GM12864 (cell line): ENCODE measurements at regions not wholly inside any gene's neighbourhood (a gene's known extent, or its start where the extent isn't known, plus 50 kb on each side); places are given as distances from the start of the nearest gene placed in this dataset.

Experiments
- DNase-seq: peaks from one replicate; pipeline ENCODE4 v3.0.0-alpha.2; 2011; ENCODE audit warnings: low read depth
- H3K4me3 ChIP-seq: 2 replicates; pipeline ENCODE4 v1.5.1; 2011; ENCODE audit warnings: mild to moderate bottlenecking, low read depth, low read length, control low read depth
- CTCF ChIP-seq: IDR thresholded peaks from 2 replicates; pipeline ENCODE4 v1.5.1; 2011; ENCODE audit warnings: low read depth, mild to moderate bottlenecking, moderate library complexity, low read length, control low read depth, inconsistent platforms; ENCODE audit errors: missing control alignments

GRCh38 chr9:100756217-100756616 lies 178.3 kb downstream of the CAVIN4 start:
- no peak for TF ChIP-seq CTCF
- H3K4me3 ChIP-seq, result no peak overlapping the region
- no peak for DNase-seq

- no peak for DNase-seq
- TF ChIP-seq CTCF, result no peak
- H3K4me3 ChIP-seq, result no peak overlapping the region
Observed at GRCh38 chr9:100759215-100759614, 181.3 kb downstream of the CAVIN4 start.

- DNase-seq, result no peak
- H3K4me3 ChIP-seq, result no peak overlapping the region
- TF ChIP-seq CTCF, result no peak
Observed at GRCh38 chr9:100761276-100761802, 183.5 kb downstream of the CAVIN4 start.

GRCh38 chr9:100774326-100774725 lies 196.4 kb downstream of the CAVIN4 start:
- DNase-seq, result no peak
- H3K4me3 ChIP-seq, result no peak overlapping the region
- TF ChIP-seq CTCF, result no peak

- H3K4me3 ChIP-seq, result no peak overlapping the region
- TF ChIP-seq CTCF, result no peak
Observed at GRCh38 chr9:100774962-100775361, 197.1 kb downstream of the CAVIN4 start.

GRCh38 chr9:100775912-100776311 lies 198.0 kb downstream of the CAVIN4 start:
- H3K4me3 ChIP-seq, result no peak overlapping the region
- TF ChIP-seq CTCF, result no peak
- no peak for DNase-seq

More at GRCh38 chr9:100774962-100775361, 197.1 kb downstream of the CAVIN4 start:
- no peak for DNase-seq

GRCh38 chr9:100784755-100785154 lies 206.9 kb downstream of the CAVIN4 start:
- DNase-seq, result no peak
- no peak overlapping the region for H3K4me3 ChIP-seq
- TF ChIP-seq CTCF, result no peak
